NOMO-1 treated with DMSO at 0.1 percent for 48 hours (cell line): ENCODE measurements at regions not wholly inside any gene's neighbourhood (a gene's known extent, or its start where the extent isn't known, plus 50 kb on each side); places are given as distances from the start of the nearest gene placed in this dataset.

Experiments used
- DNase-seq: peaks from one replicate; lab custom pipeline; 2025; ENCODE audit not compliant: unreplicated experiment; lab: John Stamatoyannopoulos, UW

DNA sequence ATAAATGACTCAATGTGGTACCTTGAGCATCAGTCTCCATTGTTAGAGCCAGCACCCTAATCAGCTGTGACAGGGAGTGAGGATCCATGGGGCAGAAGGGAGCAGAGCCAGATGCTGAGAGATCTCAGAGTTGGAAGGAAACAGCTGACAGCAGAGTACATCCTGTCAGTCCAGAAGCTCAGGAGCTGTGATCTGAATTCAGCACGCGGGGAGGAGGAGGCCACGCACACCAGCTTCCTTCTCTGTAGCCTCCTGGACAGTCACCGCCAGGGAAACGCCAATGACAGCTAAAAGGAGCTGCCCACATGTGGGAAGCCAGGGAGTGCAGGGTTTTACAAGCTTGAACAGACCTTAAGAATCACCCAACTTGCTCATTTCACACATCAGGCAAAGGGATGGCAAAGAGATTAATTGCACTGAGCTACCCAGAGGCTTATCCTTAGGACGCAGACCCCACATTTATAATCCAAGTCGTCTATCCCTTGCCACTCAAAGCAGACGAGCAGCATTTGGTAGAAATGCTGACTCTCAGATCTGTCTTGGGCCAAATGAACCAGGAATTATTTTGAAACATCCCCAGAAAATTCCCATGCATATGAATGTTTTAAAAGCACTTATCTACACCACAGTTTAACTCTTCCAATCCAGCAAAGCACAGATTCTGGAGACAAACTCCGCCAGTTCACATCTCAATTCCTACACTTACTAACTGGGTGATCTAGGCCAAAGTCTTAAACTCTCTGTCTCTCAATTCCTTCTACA lies 322.6 kb upstream of the TMTC1 start:
- DNase-seq = no peak

DNA sequence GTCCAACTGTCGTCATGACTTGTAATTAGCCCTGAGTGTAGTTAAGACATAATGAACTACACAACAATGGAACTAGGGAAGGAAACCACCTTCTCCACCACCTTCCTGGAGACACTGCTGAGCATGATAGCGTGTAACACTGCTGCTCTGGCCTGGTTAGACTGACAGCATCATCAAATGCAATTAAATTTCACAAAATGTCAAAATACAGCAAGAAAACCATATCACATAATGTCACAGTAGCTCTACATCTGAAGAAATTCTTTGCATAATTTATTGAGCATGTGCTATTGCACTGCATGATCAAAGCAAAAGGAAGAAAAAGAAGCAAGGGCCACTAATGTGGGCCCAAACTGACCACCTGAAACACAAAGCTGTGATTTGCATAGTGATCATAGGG lies 321.8 kb upstream of the TMTC1 start:
- no peak for DNase-seq

DNA sequence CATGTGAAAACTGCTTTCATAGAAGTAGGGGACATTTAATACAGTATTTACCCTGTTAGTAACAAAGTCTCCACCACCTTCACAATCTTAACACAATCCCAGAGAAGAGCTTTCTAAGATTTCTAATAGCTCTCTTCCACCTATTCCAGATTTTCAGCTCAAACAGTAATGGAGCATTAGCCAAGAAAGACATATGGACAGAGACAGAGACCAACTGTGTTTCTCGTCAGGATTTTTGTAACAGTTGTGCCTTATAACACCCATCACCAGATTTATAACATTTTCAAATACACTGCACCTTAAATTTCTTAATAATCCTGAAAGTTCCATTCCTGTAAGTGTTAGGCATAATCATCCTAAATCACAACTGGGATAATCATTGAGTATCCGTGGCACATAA lies 321.2 kb upstream of the TMTC1 start:
- DNase-seq = no peak

DNA sequence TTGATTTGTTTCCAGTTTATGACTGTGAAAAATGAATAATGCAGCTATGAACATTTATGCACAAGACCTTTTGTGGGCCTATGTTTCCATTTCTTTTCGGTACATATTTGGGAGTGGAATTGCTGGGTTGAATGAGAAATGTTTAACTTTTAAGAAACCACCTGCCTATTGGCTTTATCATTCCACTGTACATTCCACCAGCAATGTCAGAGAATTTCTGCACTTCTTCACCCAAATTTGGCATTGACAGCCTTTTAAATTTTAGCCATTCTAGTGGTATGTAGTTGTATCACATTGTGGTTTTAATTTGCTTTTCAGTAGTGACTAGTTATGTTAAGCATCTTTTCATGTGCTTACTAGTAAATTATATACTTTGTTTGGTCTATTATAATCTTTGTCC lies 317.0 kb upstream of the TMTC1 start:
- DNase-seq = no peak

DNA sequence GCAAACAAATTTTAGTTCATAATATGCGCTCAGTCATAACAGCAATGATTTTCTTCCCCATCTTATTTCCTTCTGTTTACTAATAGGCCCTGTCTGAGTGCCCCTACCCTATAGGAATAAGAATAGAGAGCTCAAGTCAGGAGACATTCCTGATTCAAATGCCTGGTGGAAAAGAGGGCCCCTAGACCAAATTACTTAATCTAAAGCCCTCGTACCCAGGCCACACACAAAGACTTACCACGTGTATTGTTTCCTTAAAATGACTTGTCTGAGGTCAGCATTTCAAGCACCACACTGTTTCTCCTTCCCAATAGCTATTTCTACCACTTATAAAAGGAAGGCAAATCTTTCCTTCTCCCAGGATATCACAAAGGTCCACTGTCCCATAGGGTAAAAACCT lies 314.9 kb upstream of the TMTC1 start:
- DNase-seq = no peak

DNA sequence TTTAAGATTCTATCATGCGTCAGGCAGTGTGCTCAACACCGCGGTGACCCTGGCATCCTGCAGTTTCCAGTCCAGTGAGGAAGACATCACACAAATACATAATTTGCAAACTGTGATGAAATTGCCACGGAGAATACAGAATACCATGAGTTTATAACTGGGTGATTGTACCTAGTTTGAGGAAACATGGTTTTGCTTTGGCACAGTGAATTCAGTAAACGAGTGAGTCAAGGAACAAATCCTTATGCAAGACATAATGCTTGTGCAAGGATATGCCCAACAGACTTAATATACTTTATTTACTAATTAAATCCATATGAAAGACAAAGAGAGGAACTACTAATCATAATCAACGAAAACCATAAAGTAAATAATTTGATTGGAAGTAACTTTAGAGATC lies 311.8 kb upstream of the TMTC1 start:
- DNase-seq = no peak

DNA sequence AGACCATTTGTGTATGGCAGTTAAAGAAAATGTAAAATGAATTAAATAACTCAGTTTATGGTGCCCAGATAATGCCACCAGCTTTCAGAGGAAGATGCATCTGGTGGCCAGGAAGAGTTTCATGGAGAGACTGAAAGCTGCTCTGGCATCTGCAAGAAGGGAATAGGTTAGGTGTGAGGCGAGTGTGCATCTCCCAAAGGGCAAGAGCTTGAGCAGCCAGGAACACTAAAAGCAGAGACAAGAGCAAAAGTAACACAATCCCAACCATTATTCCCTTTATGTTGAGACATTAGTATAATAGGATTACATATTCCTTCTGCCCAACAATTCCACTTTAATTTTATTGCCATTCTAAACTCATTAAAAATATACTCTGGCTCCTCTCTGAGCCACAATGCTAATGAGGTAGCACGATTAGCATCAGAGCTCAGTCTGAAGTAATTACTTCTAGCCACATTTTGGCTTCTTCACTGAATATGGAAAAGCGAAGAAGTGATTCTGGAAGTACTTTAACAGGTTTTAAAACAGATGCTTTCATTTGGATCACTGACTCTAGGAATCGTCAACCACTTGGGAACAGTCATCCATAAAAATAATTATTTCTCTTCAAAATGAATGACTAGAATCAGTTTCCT lies 309.4 kb upstream of the TMTC1 start:
- no peak for DNase-seq

DNA sequence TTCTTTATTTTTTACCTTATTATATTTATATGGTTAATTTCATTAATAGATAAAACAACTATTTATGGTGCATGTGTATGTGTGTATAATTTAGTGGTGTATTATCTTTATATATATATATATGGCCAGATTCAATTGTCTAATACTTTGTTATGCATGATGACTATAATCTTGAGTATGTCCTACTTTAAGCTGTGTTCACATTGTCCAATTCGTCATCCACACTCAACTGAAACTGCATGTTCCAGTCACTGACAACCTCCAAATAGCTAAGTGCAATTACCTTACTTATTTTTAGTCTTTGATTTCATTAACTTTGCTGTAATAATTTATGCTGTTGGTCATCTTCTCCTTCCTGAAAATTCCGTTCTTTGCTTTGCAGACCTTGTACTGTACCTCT lies 306.5 kb upstream of the TMTC1 start:
- DNase-seq = no peak

DNA sequence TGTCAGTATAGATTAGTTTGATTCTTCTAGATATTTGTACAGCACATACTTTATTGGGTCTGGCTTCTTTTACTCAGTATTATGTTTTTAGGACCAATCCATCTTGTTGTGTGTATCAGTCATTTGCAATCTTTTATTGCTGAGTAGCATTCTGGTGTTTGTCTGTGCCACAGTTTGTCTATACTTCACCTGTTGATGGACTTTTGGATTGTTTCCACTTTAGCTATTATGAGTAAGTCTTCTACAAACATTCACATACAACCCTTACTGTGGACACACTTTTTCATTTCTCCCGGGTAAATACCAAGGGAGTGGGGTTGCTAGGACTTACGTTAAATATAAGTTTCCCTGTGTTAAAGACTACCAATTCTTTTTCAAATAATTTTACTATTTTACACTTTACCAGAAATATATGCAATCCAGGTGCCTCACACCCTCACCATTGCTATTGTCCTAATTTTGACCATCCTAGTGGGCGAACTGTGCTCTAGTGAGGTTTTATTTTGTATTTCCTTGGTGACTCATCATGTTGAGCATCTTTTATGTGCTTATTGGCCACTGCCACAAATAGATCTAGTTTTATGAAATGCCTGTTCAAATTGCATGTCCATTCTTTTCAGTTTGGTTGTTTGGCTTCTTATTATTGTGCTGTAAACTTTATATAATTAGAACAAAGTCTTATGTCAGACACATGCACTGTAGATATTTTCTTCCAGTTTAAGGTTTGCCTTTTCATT lies 304.7 kb upstream of the TMTC1 start:
- DNase-seq = no peak

DNA sequence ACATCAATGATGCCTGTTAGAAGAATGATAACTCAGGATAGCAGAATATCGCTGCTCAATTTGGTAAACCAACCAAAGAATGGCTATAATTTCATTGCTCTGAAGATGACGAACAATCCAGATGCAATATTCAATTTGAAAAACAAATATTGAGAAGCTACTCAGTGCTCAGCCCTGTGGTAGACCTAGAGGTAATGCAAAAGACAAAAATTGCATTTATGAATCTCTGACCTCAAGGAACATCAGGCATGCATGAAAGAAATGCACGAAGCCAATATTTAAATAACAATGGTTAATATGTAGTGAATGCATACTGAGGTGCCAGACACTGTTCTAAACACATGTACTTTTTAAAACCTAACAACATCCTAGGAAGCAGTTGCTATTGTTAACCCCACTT lies 298.6 kb upstream of the TMTC1 start:
- no peak for DNase-seq

DNA sequence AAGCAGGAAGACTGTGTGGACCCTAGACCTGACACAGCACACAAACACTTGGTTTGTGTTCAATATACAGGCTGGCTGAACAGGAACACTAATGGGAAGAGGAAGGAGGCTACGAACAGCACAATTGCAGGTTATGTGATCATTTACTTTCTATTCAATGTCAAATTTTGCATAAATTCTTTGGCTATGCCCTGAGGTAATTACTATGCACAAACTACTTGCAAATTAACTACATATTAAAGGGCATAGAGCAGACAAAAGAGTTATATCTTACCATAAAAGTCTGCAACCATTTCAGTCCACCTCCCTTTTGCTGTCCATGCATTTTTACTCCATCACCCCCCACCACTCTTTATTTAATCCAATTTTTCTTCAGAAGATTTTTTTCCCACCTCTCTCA lies 291.2 kb upstream of the TMTC1 start:
- no peak for DNase-seq

DNA sequence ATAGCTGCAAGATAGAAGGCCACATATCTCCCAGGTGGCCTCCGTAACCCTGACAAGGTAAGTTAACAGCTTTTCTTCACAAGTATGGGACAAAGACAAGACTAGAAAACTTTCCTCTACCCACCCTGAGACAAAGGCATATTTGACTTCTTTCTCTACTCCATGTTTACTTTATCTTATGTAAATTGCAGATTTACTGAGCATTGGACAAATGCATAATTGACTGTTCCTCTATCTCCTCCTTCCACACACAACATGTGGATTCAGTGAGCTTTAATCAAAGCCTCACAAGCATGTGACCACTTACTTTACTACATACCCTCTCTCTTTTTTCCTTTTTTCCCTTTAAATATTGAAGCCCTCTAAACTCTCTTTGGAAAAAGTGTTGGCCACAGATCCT lies 289.1 kb upstream of the TMTC1 start:
- DNase-seq = no peak

DNA sequence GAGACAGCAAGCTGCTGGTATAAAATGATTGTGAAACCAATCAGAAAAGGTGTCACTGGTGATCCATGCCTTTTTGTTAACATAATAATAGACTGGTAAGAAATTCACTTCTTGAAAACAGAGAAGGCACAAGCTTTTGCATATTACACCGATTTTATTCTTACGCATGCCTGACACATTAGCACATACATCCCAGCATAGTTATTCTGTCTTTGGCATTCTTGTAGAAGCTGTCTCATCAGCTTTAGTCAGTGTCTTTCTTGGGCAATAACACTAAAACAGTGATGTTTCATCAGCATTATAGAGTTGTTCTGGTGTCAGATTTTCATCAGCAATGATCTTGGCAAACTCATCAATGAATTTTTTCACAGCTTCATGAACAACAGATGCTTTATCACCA lies 283.4 kb upstream of the TMTC1 start:
- no peak for DNase-seq

DNA sequence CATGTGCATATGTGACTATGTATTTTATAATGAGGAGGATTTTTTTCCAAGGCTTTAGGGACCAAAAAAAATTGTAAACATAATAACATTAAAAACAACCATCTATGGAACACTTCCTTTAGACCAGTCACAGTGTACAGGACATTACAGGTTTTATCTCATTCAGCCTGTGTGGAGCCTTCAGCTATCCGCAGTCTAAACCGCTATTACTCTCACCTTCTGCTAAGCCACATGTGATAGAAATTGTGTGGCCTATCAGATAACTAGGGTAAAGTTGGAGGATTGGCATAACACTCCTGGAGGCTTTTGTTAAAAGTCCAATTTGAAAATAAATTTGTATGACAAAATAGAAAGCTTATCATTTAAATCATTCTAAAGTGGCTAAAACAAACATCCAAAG lies 281.2 kb upstream of the TMTC1 start:
- no peak for DNase-seq

DNA sequence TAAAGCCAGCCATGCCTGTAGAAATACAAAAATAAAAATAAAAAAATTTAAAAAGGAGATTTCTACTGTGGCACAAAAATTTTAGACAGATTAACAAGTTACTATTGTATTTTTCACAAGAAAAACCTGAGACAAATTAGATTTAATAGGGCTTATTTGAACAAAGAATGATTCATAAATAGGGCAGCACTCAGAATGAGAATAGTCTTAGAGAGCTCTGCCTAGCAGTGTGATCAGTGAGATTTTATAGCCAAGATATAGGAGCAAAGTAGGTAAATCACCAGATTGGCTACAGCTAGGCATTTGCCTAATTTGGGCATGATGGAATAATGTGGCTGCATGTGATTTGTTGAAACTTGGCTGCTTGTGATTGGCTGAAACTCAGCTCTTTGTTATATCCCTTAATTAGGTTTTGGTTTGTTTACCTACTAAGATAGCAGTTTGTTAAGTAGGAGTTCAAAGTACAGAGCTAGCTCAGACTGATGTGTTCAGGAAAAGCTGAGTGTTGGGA lies 279.7 kb upstream of the TMTC1 start:
- DNase-seq = no peak

DNA sequence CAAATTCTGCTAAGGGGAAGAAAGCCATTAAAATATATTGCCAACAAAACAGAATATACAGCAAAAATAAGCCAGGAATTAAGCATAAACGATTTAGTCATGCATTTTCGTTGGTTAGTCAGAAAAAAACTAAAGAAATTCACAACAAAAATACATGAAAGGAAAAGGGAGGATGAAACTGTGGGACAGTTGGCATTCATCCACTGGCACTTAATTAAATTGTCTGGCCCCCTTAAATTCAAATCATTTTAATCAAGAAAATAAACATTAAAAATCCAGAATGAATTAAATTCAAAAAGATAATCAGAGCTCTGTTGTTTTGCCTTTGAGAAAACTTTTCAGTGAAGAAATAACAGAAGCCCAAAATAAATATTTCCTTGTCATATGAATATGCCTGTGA lies 264.6 kb upstream of the TMTC1 start:
- no peak for DNase-seq

DNA sequence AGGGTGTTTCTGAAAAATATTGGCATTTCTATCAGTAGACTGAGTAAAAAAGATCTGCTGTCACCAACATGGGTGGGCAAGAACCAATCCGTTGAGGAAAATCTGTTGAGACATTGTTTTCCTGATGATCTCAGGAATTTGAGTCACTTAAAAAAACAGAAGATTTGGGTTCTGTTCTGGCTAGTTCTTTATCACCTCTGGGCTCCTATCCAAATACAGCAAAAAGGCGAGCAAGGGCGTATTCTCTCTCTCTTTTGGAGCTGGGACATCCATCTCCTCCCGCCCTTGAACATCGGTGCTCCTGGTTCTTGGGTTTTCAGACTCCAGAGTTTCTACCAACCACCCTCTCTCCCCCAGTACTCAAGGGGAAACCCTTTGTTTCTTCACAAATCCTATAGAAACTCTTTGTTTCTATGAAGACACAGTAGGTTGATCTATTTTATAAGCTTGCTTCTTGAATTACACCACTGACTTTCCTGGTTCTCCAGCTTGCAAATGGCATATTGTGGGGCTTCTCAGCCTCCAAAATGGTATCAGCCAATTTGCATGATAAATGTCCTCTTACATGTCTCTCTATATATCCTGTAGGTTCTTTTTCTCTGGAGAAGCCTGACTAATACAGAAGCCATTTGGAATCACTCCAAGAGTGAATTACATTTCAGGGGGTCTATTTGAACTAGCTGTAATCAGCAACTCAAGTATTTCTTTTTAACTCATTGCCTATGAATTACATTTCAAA lies 263.9 kb upstream of the TMTC1 start:
- no peak for DNase-seq

DNA sequence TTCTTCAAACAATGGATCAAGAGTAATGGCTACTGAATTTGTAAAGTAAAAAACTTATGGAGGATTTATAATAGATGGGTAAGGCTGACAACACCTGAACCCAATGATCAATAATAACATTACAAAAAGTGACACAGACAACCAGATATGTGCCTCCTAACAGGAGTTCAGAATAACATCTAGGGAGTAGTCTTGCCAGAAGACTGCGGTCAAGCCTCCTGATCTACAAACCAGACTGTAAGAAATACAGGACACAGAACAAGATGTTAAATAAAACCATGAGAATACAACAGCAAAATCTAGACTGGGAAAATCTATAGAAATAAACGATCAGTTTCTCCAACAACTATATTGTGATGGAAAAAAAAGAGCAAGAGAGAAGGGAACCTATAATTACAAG lies 262.6 kb upstream of the TMTC1 start:
- DNase-seq = no peak

DNA sequence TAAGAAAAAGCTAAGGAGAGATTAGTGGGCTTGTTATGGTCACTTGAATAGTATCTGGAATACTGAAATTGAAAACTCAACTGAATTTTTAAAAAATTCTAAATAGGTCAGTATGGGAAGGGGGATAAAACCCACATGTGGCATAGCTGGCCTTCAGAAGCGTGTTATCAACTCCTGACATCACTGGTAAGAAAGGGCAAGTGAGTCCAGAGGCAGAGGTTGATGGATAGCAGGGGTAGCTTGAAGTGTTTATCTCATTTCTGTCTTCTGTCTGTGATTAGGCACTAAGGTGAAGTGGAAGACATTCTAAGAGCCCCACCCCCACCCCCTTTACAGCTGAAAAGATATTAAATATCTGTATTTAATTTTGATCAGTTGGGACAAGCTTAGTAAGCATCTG lies 261.4 kb upstream of the TMTC1 start:
- no peak for DNase-seq

DNA sequence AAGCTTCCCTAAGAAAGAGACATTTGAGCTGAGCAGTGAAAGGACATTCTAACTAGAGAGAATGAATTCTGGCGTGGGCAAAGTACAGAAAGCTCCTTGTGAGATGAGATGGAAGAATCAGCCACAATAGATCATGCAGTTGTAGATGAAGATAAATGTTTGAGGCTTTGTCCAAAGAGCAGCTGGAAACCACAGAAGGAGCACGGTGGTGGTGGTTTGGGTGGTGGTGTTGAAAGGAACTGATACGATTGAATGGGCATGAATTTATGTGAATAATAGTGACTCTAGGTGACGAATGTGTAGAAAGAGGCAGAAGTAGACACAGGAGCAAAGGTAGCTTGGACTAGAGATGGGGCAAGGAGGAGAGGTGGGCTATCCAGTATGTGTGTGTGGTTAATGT lies 260.5 kb upstream of the TMTC1 start:
- no peak for DNase-seq

DNA sequence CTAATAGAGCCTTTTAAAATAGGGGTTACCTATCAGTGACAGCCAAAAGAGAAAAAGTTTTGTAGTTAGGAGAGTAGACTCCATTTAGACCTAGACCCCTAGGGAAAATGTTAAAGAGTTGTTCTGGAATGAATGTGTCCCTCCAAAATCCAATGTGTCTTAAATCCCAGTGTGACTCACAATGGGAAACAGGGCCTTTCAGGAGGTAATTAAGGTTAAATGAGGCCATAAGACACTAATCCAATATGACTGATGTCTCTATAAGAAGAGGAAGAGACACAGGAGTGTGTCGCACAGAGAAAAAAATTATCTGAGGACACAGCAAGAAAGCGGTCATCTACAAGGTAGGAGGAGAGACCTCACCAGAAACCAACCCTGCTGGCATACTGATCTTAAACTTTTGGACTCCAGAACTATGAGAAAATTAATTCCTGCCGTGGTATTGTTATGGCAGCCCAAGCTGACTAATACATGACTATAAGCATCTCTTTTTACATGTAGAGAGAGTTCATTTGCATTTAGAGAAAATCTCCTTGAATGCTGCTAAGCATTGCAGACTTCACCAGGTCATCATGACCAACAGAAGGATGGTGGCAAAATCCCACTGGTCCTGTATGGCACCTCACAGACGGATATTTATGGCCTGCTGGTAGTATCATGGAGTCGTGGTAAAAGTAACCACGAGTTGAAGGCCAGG lies 259.6 kb upstream of the TMTC1 start:
- no peak for DNase-seq
